Stimulated activated CD4-positive, alpha-beta T cell treated with anti-CD3 and anti-CD28 coated beads, Interleukin-2, amount 100 ng/mL, for 24 hours (primary cell): ENCODE measurements at regions not wholly inside any gene's neighbourhood (a gene's known extent, or its start where the extent isn't known, plus 50 kb on each side); places are given as distances from the start of the nearest gene placed in this dataset.

Experiments used
- DNase-seq, 2 donors: peaks; one replicate each; pipeline ENCODE4 v3.0.0-alpha.2; 2020

- DNase-seq: no peak
These were observed 273.0 kb upstream of the COL8A1 start for GRCh38 chr3:99365396-99365795.

GRCh38 chr3:99357131-99357530 lies 281.3 kb upstream of the COL8A1 start:
- no peak for DNase-seq

DNA sequence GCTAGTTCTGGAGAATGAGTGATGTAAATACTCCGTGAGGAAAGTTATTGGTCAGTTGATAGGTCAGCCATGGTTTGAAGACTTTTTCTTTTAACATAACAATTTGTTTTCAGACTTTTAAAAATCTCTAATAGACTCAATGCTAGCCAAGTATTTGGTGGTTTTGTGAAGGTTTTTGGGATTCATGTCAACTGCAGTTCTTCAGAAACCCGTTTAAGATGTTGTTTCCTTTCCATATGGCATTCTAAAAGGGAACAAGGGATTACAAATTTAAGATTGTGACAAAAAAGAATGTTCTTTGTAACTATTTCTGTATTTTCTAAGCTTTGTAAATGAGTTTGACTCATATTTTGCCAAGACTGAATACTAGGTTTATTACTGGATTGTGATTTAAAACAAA lies 281.7 kb upstream of the COL8A1 start:
- no peak for DNase-seq

GRCh38 chr3:99355465-99355864 lies 282.9 kb upstream of the COL8A1 start:
- no peak for DNase-seq

GRCh38 chr3:99352811-99353210 lies 285.6 kb upstream of the COL8A1 start:
- no peak for DNase-seq

GRCh38 chr3:99351122-99351521 lies 287.3 kb upstream of the COL8A1 start:
- no peak for DNase-seq

- DNase-seq: no peak
These were observed 289.9 kb upstream of the COL8A1 start for GRCh38 chr3:99348451-99348850.

GRCh38 chr3:99344216-99344615 lies 294.2 kb upstream of the COL8A1 start:
- DNase-seq: no peak

DNA sequence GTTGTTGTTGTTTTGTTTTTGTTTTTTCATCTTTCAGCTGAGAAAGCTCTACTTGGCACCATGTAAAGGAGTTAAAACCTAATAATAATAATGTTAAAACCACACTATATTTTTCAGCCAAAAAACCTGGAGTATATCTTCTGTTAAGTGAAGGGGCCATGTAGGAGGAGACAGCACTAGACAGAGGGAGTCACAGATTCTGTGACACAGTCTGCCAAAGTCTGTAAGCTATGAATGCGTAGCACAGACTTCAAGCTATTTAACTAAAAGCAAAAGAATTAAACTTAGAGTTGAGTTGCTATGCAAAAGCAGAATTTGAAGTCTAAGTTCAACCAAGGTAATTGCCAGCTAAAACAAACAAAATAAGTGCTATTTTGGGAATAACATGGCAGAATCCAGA lies 296.0 kb upstream of the COL8A1 start:
- DNase-seq: no peak

GRCh38 chr3:99339222-99339621 lies 299.2 kb upstream of the COL8A1 start:
- no peak for DNase-seq

DNA sequence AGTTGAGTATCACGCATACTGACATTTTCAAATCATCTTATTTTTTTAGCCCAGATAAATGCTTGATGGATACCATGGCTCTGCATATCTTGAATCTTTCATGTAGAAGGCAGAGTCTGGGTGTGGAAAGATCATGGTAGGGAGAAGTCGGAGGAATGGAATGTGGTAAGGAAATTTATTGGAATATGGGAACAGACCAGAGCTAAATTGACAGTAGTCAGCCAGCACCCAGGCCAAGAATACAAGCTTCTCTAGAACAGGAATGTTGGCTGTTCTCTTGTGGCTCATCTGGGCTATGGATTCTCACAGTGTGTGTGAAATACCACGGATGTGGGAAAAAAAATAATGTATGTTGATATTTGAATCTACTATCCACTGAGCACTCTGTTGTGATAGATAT lies 305.7 kb upstream of the COL8A1 start:
- DNase-seq: no peak

DNA sequence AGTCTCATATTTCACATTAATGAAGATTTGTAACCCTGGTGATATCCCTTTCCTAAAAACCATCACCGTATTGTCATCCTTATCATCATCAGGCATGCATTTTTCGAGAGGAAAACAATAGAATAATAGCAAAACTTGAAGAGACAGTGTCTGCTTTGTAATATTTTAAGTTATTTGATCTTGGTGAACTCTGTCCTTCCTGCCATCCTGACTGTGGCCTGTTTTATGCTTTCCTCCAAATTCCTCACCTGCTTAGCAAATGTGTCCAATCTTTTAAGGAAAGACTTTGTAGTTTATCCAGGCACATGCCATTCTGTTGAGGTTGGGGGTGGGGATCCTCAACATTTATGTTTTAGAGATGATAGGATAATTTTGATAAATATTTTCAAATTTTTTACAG lies 306.1 kb upstream of the COL8A1 start:
- no peak for DNase-seq

GRCh38 chr3:99330924-99331532 lies 307.4 kb upstream of the COL8A1 start:
- no peak for DNase-seq

DNA sequence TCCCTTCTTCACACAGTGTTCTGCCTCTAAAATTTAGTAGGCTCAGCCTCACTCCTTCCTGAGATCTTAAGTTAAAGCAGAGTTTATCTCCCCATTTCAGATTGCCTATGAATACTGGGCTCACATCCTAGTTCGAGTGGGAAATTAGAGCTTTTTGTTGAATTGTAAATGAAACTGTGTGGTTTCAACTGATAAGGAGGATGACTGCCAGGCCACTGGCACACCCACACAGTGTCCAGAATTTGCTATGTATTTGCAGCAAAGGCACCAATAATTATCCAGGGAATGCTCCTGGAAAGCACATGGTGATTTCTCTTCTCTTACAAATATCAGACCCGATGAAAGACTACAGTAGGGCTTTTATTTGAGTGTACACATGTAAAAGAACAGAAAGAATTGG lies 308.1 kb upstream of the COL8A1 start:
- no peak for DNase-seq

DNA sequence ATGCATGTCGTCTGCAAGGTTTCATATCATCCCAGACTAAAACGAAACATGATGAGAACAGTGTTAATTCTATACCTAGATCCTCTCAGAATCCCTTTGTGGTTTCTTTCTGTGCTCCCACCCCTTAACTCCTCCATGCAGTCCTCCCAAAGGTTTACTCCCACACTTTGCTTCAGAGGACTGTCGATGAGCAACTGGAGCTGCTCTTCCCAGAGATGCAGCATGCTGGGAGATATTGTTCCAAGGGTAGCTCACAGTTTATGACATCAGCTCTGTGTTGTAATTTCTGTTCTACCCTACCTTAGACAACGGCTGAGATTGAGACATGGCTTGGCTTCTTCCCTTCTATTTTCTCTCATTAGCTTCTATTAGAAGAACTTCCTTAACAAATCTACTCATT lies 313.0 kb upstream of the COL8A1 start:
- DNase-seq: no peak

- DNase-seq: no peak
These were observed 313.7 kb upstream of the COL8A1 start for GRCh38 chr3:99324636-99325203.

DNA sequence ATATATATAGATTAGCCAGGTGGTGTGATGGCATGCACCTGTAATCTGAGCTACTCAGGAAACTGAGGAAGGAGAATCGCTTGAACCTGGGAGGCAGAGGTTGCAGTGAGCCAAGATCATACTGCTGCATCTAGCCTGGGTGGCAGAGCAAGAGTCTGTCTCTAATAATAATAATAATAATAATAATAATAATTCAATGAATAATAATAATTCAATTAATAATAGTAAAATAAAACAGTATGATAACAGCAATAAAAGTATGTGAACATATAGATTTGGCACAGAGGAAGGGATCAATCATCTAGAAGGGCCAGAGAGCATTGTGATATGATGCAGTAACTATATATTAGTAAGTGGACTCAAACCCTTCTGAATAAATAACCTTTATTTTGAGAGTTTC lies 314.5 kb upstream of the COL8A1 start:
- DNase-seq: no peak

- DNase-seq: no peak
These were observed 315.8 kb upstream of the COL8A1 start for GRCh38 chr3:99322551-99322950.

GRCh38 chr3:99321261-99321660 lies 317.1 kb upstream of the COL8A1 start:
- DNase-seq: no peak

GRCh38 chr3:99319961-99320360 lies 318.4 kb upstream of the COL8A1 start:
- DNase-seq: no peak

DNA sequence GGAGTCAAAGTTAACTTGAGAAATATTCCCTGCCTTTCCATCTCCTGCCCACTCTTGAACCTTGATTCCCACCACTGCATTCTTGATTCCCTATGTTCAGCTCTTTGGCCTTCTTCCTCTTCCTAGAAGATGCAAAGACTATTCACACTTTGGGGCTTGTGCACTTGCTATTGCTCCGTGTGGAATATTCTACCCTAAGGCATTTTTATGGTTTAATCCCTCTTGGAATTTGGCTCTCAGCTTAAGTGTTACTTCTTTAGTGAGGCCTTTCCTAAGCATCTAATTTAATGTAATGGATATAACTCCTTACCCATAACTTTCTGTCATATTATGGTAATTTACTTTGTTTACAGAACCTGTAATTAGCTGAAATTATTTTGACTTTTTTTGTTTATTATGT lies 318.9 kb upstream of the COL8A1 start:
- no peak for DNase-seq

- no peak for DNase-seq
These were observed 321.2 kb upstream of the COL8A1 start for GRCh38 chr3:99317201-99317600.

- no peak for DNase-seq
These were observed 322.5 kb upstream of the COL8A1 start for GRCh38 chr3:99315896-99316295.

DNA sequence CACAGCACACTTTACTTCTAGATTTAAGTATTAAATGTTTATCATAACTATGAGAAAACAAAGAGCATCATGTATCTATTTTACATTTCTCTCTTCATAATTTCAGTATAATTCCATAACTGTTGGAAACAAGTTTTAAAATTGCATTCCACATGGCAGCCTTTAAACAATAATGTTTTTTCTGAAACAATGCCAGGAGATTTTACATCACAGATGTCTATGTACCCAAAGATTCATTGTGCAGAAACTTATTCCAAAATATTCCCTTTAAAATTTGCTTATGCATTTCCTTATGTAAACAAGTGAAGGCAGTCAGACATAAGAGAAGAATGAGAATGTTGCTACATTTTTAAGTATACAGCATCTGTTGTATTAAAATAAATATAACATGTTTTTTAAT lies 324.9 kb upstream of the COL8A1 start:
- no peak for DNase-seq

- no peak for DNase-seq
These were observed 339.7 kb upstream of the COL8A1 start for GRCh38 chr3:99298661-99299060.
